GM12874 (cell line): ENCODE measurements at regions not wholly inside any gene's neighbourhood (a gene's known extent, or its start where the extent isn't known, plus 50 kb on each side); places are given as distances from the start of the nearest gene placed in this dataset.

ENCODE experiments used
- CTCF ChIP-seq: IDR thresholded peaks from 2 replicates; pipeline ENCODE4 v1.5.1; 2011; ENCODE audit warnings: low read depth, mild to moderate bottlenecking, control low read depth, low read length, moderate library complexity; ENCODE audit not compliant: insufficient read depth

- TF ChIP-seq CTCF = no peak
Observed at GRCh38 chr7:115136796-115137443, 215.0 kb downstream of the MDFIC start.

GRCh38 chr7:115135769-115136410 lies 214.0 kb downstream of the MDFIC start:
- no peak for TF ChIP-seq CTCF

- no peak for TF ChIP-seq CTCF
Observed at GRCh38 chr7:115135146-115135545, 213.3 kb downstream of the MDFIC start.

GRCh38 chr7:115133248-115133647 lies 211.4 kb downstream of the MDFIC start:
- TF ChIP-seq CTCF = no peak

GRCh38 chr7:115132096-115132495 lies 210.2 kb downstream of the MDFIC start:
- TF ChIP-seq CTCF = no peak

GRCh38 chr7:115128154-115128553 lies 206.3 kb downstream of the MDFIC start:
- no peak for TF ChIP-seq CTCF

GRCh38 chr7:115127399-115128021 lies 205.6 kb downstream of the MDFIC start:
- TF ChIP-seq CTCF = no peak
